ENCODE measurements at regions not wholly inside any gene's neighbourhood (a gene's known extent, or its start where the extent isn't known, plus 50 kb on each side); places are given as distances from the start of the nearest gene placed in this dataset.
"Not testable (repeated sequence)": the region's sequence is repeated elsewhere in the genome, so short reads cannot be mapped to it uniquely, and the experiment has no call there.

GRCh38 chr6:19921786-19922185, 84.6 kb downstream of the ID4 start:
- H3K36me3 ChIP-seq (ENCODE audit: control insufficient read depth in 1 of 2, insufficient read depth in 2 of 2, low read length in 2 of 2), result no peaks in the 10 kb centered on the region
- no peak overlapping the region for H3K9ac ChIP-seq (ENCODE audit: low read depth in 1 of 2, low read length in 2 of 2)
- H3K9me3 ChIP-seq (ENCODE audit: control insufficient read depth in 1 of 2, low read length in 2 of 2), result no peaks in the 10 kb centered on the region
- H3K27ac ChIP-seq (ENCODE audit: low read depth, low read length), result no peak overlapping the region
- H3K27me3 ChIP-seq (ENCODE audit: control insufficient read depth in 1 of 2, insufficient read depth in 2 of 2, low read length in 2 of 2), result no peaks in the 10 kb centered on the region
- H3K4me1 ChIP-seq (ENCODE audit: control insufficient read depth in 1 of 2, insufficient read depth in 2 of 2, low read length in 2 of 2), result no peaks in the 10 kb centered on the region
- no peak overlapping the region for H3K4me3 ChIP-seq (ENCODE audit: low read depth in 1 of 2, low read length in 2 of 2)

GRCh38 chr6:19925533-19925932, 88.4 kb downstream of the ID4 start:
- Histone ChIP-seq H3K4me3 (ENCODE audit: low read depth in 1 of 2, low read length in 2 of 2) (no peak overlapping the region), H3K9me3 (ENCODE audit: control insufficient read depth in 1 of 2, low read length in 2 of 2) (no peaks in the 10 kb centered on the region), H3K9ac (ENCODE audit: low read depth in 1 of 2, low read length in 2 of 2) (no peak overlapping the region), H3K36me3 (ENCODE audit: control insufficient read depth in 1 of 2, insufficient read depth in 2 of 2, low read length in 2 of 2) (no peaks in the 10 kb centered on the region), H3K27ac (ENCODE audit: low read depth, low read length) (no peak overlapping the region), H3K27me3 (ENCODE audit: control insufficient read depth in 1 of 2, insufficient read depth in 2 of 2, low read length in 2 of 2) (no peaks in the 10 kb centered on the region), H3K4me1 (ENCODE audit: control insufficient read depth in 1 of 2, insufficient read depth in 2 of 2, low read length in 2 of 2) (no peaks in the 10 kb centered on the region)

- Histone ChIP-seq H3K9me3 (ENCODE audit: control insufficient read depth in 1 of 2, low read length in 2 of 2) (no peaks in the 10 kb centered on the region), H3K27ac (ENCODE audit: low read depth, low read length) (no peak overlapping the region), H3K4me3 (ENCODE audit: low read depth in 1 of 2, low read length in 2 of 2) (no peak overlapping the region), H3K36me3 (ENCODE audit: control insufficient read depth in 1 of 2, insufficient read depth in 2 of 2, low read length in 2 of 2) (no peaks in the 10 kb centered on the region), H3K9ac (ENCODE audit: low read depth in 1 of 2, low read length in 2 of 2) (no peak overlapping the region), H3K4me1 (ENCODE audit: control insufficient read depth in 1 of 2, insufficient read depth in 2 of 2, low read length in 2 of 2) (no peaks in the 10 kb centered on the region), H3K27me3 (ENCODE audit: control insufficient read depth in 1 of 2, insufficient read depth in 2 of 2, low read length in 2 of 2) (no peaks in the 10 kb centered on the region)
These were observed 91.3 kb downstream of the ID4 start for GRCh38 chr6:19928461-19928860.

- Histone ChIP-seq H3K4me3 (ENCODE audit: low read depth in 1 of 2, low read length in 2 of 2) (no peak overlapping the region), H3K36me3 (ENCODE audit: control insufficient read depth in 1 of 2, insufficient read depth in 2 of 2, low read length in 2 of 2) (no peaks in the 10 kb centered on the region), H3K9ac (ENCODE audit: low read depth in 1 of 2, low read length in 2 of 2) (no peak overlapping the region), H3K9me3 (ENCODE audit: control insufficient read depth in 1 of 2, low read length in 2 of 2) (no peaks in the 10 kb centered on the region), H3K4me1 (ENCODE audit: control insufficient read depth in 1 of 2, insufficient read depth in 2 of 2, low read length in 2 of 2) (no peaks in the 10 kb centered on the region), H3K27ac (ENCODE audit: low read depth, low read length) (no peak overlapping the region), H3K27me3 (ENCODE audit: control insufficient read depth in 1 of 2, insufficient read depth in 2 of 2, low read length in 2 of 2) (no peaks in the 10 kb centered on the region)
These were observed 92.1 kb downstream of the ID4 start for GRCh38 chr6:19929312-19929711.

GRCh38 chr6:19934996-19935591, 97.9 kb downstream of the ID4 start:
- H3K9me3 ChIP-seq (ENCODE audit: control insufficient read depth in 1 of 2, low read length in 2 of 2), result no peaks in the 10 kb centered on the region
- no peaks in the 10 kb centered on the region for H3K27me3 ChIP-seq (ENCODE audit: control insufficient read depth in 1 of 2, insufficient read depth in 2 of 2, low read length in 2 of 2)
- H3K4me1 ChIP-seq (ENCODE audit: control insufficient read depth in 1 of 2, insufficient read depth in 2 of 2, low read length in 2 of 2), result no peaks in the 10 kb centered on the region
- H3K4me3 ChIP-seq (ENCODE audit: low read depth in 1 of 2, low read length in 2 of 2), result no peak overlapping the region
- no peaks in the 10 kb centered on the region for H3K36me3 ChIP-seq (ENCODE audit: control insufficient read depth in 1 of 2, insufficient read depth in 2 of 2, low read length in 2 of 2)
- no peak overlapping the region for H3K27ac ChIP-seq (ENCODE audit: low read depth, low read length)
- no peak overlapping the region for H3K9ac ChIP-seq (ENCODE audit: low read depth in 1 of 2, low read length in 2 of 2)

GRCh38 chr6:19939321-19939720, 102.2 kb downstream of the ID4 start:
- not testable (repeated sequence) for H3K4me3 ChIP-seq (ENCODE audit: low read depth in 1 of 2, low read length in 2 of 2); H3K9me3 ChIP-seq (ENCODE audit: control insufficient read depth in 1 of 2, low read length in 2 of 2); H3K4me1 ChIP-seq (ENCODE audit: control insufficient read depth in 1 of 2, insufficient read depth in 2 of 2, low read length in 2 of 2); H3K27me3 ChIP-seq (ENCODE audit: control insufficient read depth in 1 of 2, insufficient read depth in 2 of 2, low read length in 2 of 2); H3K27ac ChIP-seq (ENCODE audit: low read depth, low read length); H3K9ac ChIP-seq (ENCODE audit: low read depth in 1 of 2, low read length in 2 of 2); H3K36me3 ChIP-seq (ENCODE audit: control insufficient read depth in 1 of 2, insufficient read depth in 2 of 2, low read length in 2 of 2)

- not testable (repeated sequence) for H3K27ac ChIP-seq (ENCODE audit: low read depth, low read length); H3K36me3 ChIP-seq (ENCODE audit: control insufficient read depth in 1 of 2, insufficient read depth in 2 of 2, low read length in 2 of 2); H3K9me3 ChIP-seq (ENCODE audit: control insufficient read depth in 1 of 2, low read length in 2 of 2); H3K9ac ChIP-seq (ENCODE audit: low read depth in 1 of 2, low read length in 2 of 2); H3K4me3 ChIP-seq (ENCODE audit: low read depth in 1 of 2, low read length in 2 of 2); H3K4me1 ChIP-seq (ENCODE audit: control insufficient read depth in 1 of 2, insufficient read depth in 2 of 2, low read length in 2 of 2); H3K27me3 ChIP-seq (ENCODE audit: control insufficient read depth in 1 of 2, insufficient read depth in 2 of 2, low read length in 2 of 2)
These were observed 102.8 kb downstream of the ID4 start for GRCh38 chr6:19939926-19940325.

- Histone ChIP-seq H3K4me3 (ENCODE audit: low read depth in 1 of 2, low read length in 2 of 2) (no peak overlapping the region), H3K27ac (ENCODE audit: low read depth, low read length) (no peak overlapping the region), H3K9ac (ENCODE audit: low read depth in 1 of 2, low read length in 2 of 2) (no peak overlapping the region), H3K9me3 (ENCODE audit: control insufficient read depth in 1 of 2, low read length in 2 of 2) (no peaks in the 10 kb centered on the region), H3K4me1 (ENCODE audit: control insufficient read depth in 1 of 2, insufficient read depth in 2 of 2, low read length in 2 of 2) (no peaks in the 10 kb centered on the region), H3K27me3 (ENCODE audit: control insufficient read depth in 1 of 2, insufficient read depth in 2 of 2, low read length in 2 of 2) (no peaks in the 10 kb centered on the region), H3K36me3 (ENCODE audit: control insufficient read depth in 1 of 2, insufficient read depth in 2 of 2, low read length in 2 of 2) (no peaks in the 10 kb centered on the region)
These were observed 105.9 kb downstream of the ID4 start for GRCh38 chr6:19943042-19943441.

- H3K27ac ChIP-seq (ENCODE audit: low read depth, low read length), result no peak overlapping the region
- no peaks in the 10 kb centered on the region for H3K9me3 ChIP-seq (ENCODE audit: control insufficient read depth in 1 of 2, low read length in 2 of 2)
- H3K36me3 ChIP-seq (ENCODE audit: control insufficient read depth in 1 of 2, insufficient read depth in 2 of 2, low read length in 2 of 2), result no peaks in the 10 kb centered on the region
- H3K27me3 ChIP-seq (ENCODE audit: control insufficient read depth in 1 of 2, insufficient read depth in 2 of 2, low read length in 2 of 2), result no peaks in the 10 kb centered on the region
- H3K4me1 ChIP-seq (ENCODE audit: control insufficient read depth in 1 of 2, insufficient read depth in 2 of 2, low read length in 2 of 2), result no peaks in the 10 kb centered on the region
- no peak overlapping the region for H3K9ac ChIP-seq (ENCODE audit: low read depth in 1 of 2, low read length in 2 of 2)
- no peak overlapping the region for H3K4me3 ChIP-seq (ENCODE audit: low read depth in 1 of 2, low read length in 2 of 2)
These were observed 108.7 kb downstream of the ID4 start for GRCh38 chr6:19945843-19946358.

GRCh38 chr6:19949155-19949554, 112.0 kb downstream of the ID4 start:
- Histone ChIP-seq H3K27ac (ENCODE audit: low read depth, low read length) (no peak overlapping the region), H3K4me1 (ENCODE audit: control insufficient read depth in 1 of 2, insufficient read depth in 2 of 2, low read length in 2 of 2) (no peaks in the 10 kb centered on the region), H3K9me3 (ENCODE audit: control insufficient read depth in 1 of 2, low read length in 2 of 2) (peaks cover 0 to 2% of the 10 kb centered on the region in 2 donors), H3K27me3 (ENCODE audit: control insufficient read depth in 1 of 2, insufficient read depth in 2 of 2, low read length in 2 of 2) (no peaks in the 10 kb centered on the region), H3K36me3 (ENCODE audit: control insufficient read depth in 1 of 2, insufficient read depth in 2 of 2, low read length in 2 of 2) (no peaks in the 10 kb centered on the region), H3K4me3 (ENCODE audit: low read depth in 1 of 2, low read length in 2 of 2) (no peak overlapping the region), H3K9ac (ENCODE audit: low read depth in 1 of 2, low read length in 2 of 2) (no peak overlapping the region)

- Histone ChIP-seq H3K27ac (ENCODE audit: low read depth, low read length) (no peak overlapping the region), H3K36me3 (ENCODE audit: control insufficient read depth in 1 of 2, insufficient read depth in 2 of 2, low read length in 2 of 2) (no peaks in the 10 kb centered on the region), H3K9me3 (ENCODE audit: control insufficient read depth in 1 of 2, low read length in 2 of 2) (no peaks in the 10 kb centered on the region), H3K27me3 (ENCODE audit: control insufficient read depth in 1 of 2, insufficient read depth in 2 of 2, low read length in 2 of 2) (no peaks in the 10 kb centered on the region), H3K4me3 (ENCODE audit: low read depth in 1 of 2, low read length in 2 of 2) (no peak overlapping the region), H3K4me1 (ENCODE audit: control insufficient read depth in 1 of 2, insufficient read depth in 2 of 2, low read length in 2 of 2) (no peaks in the 10 kb centered on the region), H3K9ac (ENCODE audit: low read depth in 1 of 2, low read length in 2 of 2) (no peak overlapping the region)
These were observed 126.9 kb downstream of the ID4 start for GRCh38 chr6:19964115-19964514.
